Tibial nerve (tissue), 4 donors: ENCODE measurements at regions not wholly inside any gene's neighbourhood (a gene's known extent, or its start where the extent isn't known, plus 50 kb on each side); places are given as distances from the start of the nearest gene placed in this dataset. TPM values are rescaled to one million over a fixed set of nuclear protein-coding genes. Genes with fewer than 3 reads are reported as not detected.

Source experiments
- DNase-seq, 2 donors: peaks; one replicate each; pipeline ENCODE4 v3.0.0-alpha.2; 2019; ENCODE audit warnings: low spot score in 2 of 2
- H3K27ac ChIP-seq, 4 donors: fragments of 200-600 bp; sonication (generic) in 3 of 4; one replicate each; pipeline ENCODE4 v1.5.1; 2017 to 2019; ENCODE audit warnings: mild to moderate bottlenecking in 1 of 4
- H3K27me3 ChIP-seq, 2 donors: fragments of 200-600 bp; sonication (generic) in 1 of 2; one replicate each; pipeline versions ENCODE4 v1.5.1 to v1.6.0; 2017 to 2019
- H3K36me3 ChIP-seq, 3 donors: fragments of 200-600 bp; sonication (generic); one replicate each; pipeline ENCODE4 v1.5.1; 2018 to 2019
- H3K4me1 ChIP-seq, 4 donors: fragments of 200-600 bp; sonication (generic) in 3 of 4; one replicate each; pipeline ENCODE4 v1.5.1; 2017 to 2019
- H3K4me3 ChIP-seq, 4 donors: fragments of 200-600 bp; sonication (generic) in 3 of 4; one replicate each; pipeline ENCODE4 v1.5.1; 2017 to 2019; ENCODE audit warnings: mild to moderate bottlenecking in 1 of 4, moderate library complexity in 1 of 4
- H3K9me3 ChIP-seq, 4 donors: fragments of 200-600 bp; sonication (generic) in 3 of 4; one replicate each; pipeline ENCODE4 v1.5.1; 2017 to 2019
- EP300 ChIP-seq, 2 donors: sonication (generic); formaldehyde crosslinking; IDR thresholded peaks; one replicate each; pipeline ENCODE4 v1.6.1; 2017; ENCODE audit warnings: antibody characterized with exemption in 2 of 2, mild to moderate bottlenecking in 1 of 2
- POLR2A ChIP-seq, 2 donors: fragments of 450-650 bp; IDR thresholded peaks; one replicate each; pipeline ENCODE4 v1.6.1; 2017; ENCODE audit warnings: antibody characterized with exemption in 2 of 2, mild to moderate bottlenecking in 2 of 2, moderate library complexity in 2 of 2
- WGBS, 2 donors: methylation state at CpG; one replicate each; pipeline ENCODE4 v1.1.5; 2018; 5-methylcytosine and 5-hydroxymethylcytosine counted together
- small RNA-seq: library from RNA; depleted of rRNA; stranded (forward); fragments of <200 nt; gene quantifications from one replicate; pipeline ENCODE3, GENCODE V24; 2016
- TF ChIP-seq, protein P1 (sequence below), 5 experiments: fragments of 200-600 bp in 3 of 5; fragments of 450-650 bp in 2 of 5; sonication (generic) in 3 of 5; IDR thresholded peaks; one replicate each; pipeline ENCODE4 v1.5.1; 2016 to 2019; ENCODE audit warnings: antibody characterized with exemption in 5 of 5, mild to moderate bottlenecking in 3 of 5, moderate library complexity in 2 of 5

DNA sequence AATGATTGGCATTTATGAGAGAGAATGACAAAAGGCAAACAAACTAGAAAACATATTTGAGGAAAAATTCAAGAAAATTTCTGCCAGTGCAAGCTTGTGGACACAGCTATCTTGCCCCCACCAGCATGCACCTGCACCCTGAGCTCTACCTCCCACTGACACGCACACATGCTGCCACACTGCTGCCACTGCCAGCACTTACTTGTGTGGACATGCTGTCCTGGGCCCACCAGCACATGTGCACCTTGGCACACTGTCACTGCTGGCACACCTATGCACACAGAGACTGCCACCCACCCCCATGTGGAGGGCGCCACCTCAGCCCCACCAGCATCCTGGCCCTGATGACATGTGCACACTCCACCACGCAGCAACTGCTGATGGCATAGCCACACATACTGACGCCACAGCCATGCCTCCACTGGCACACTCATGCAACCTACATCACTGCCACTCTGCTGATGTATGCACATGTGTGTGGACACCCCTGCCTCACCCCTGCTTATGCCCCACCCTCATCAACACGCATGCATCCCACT is 475.0 kb downstream of the SOX5 start:
- no peak overlapping the region for H3K4me3 ChIP-seq
- H3K27me3 ChIP-seq = no peaks in the 10 kb centered on the region
- TF ChIP-seq, protein P1, sequence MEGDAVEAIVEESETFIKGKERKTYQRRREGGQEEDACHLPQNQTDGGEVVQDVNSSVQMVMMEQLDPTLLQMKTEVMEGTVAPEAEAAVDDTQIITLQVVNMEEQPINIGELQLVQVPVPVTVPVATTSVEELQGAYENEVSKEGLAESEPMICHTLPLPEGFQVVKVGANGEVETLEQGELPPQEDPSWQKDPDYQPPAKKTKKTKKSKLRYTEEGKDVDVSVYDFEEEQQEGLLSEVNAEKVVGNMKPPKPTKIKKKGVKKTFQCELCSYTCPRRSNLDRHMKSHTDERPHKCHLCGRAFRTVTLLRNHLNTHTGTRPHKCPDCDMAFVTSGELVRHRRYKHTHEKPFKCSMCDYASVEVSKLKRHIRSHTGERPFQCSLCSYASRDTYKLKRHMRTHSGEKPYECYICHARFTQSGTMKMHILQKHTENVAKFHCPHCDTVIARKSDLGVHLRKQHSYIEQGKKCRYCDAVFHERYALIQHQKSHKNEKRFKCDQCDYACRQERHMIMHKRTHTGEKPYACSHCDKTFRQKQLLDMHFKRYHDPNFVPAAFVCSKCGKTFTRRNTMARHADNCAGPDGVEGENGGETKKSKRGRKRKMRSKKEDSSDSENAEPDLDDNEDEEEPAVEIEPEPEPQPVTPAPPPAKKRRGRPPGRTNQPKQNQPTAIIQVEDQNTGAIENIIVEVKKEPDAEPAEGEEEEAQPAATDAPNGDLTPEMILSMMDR (IDR thresholded peaks at IDR 0.05) = no peak
- TF ChIP-seq EP300 (IDR thresholded peaks at IDR 0.05) (no peak), POLR2A (IDR thresholded peaks at IDR 0.05) (no peak)
- no peaks in the 10 kb centered on the region for H3K4me1 ChIP-seq
- 93 to 97% methylated on average over 5 of the region's 5 CpGs for WGBS, 2 donors
- peaks cover 0 to 26% (median 0%) of the 10 kb centered on the region in 4 donors for H3K9me3 ChIP-seq
- no peaks in the 10 kb centered on the region for H3K36me3 ChIP-seq
- H3K27ac ChIP-seq = no peak overlapping the region
- no peak for DNase-seq

Small RNA genes lying in the stretch of these regions (small RNA-seq; reads per million reads assigned to genes)
- not detected for gene AC087258.2
